ENCODE measurements at regions not wholly inside any gene's neighbourhood (a gene's known extent, or its start where the extent isn't known, plus 50 kb on each side); places are given as distances from the start of the nearest gene placed in this dataset.

GRCh38 chrX:67953658-67954057 lies 409.8 kb downstream of the AR start:
- Histone ChIP-seq H3T11ph (ENCODE audit: low read length) (no peak overlapping the region), H3K27ac (ENCODE audit: insufficient read length, low read depth, low read length) (no peak overlapping the region), H3K79me2 (ENCODE audit: insufficient read depth, low read length) (no peaks in the 10 kb centered on the region), H2BK20ac (ENCODE audit: low read depth, low read length, poor library complexity, severe bottlenecking) (no peak overlapping the region), H4K8ac (replicated peaks; ENCODE audit: insufficient read length, low read depth, low read length) (no peak overlapping the region), H3K4ac (ENCODE audit: low read depth, low read length) (no peak overlapping the region), H3K27me3 (ENCODE audit: insufficient read depth, low read length) (no peaks in the 10 kb centered on the region), H3K18ac (ENCODE audit: insufficient read length, low read depth, low read length) (no peak overlapping the region), H3K4me2 (ENCODE audit: insufficient read depth, insufficient read length, low read length) (no peak overlapping the region), H3K79me1 (ENCODE audit: insufficient read depth, low read depth, low read length, poor library complexity, severe bottlenecking) (no peaks in the 10 kb centered on the region), H2BK15ac (ENCODE audit: low read depth, low read length) (no peak overlapping the region), H2AFZ (ENCODE audit: low read length) (no peak overlapping the region), H2BK5ac (ENCODE audit: insufficient read length, low read length) (no peak overlapping the region), H3K56ac (ENCODE audit: insufficient read length, low read depth, low read length) (no peak overlapping the region), H3K14ac (ENCODE audit: insufficient read depth, low read length) (no peak overlapping the region), H4K20me1 (ENCODE audit: control insufficient read depth, insufficient read depth, insufficient read length) (no peaks in the 10 kb centered on the region), H3K23me2 (ENCODE audit: insufficient read length, low read depth, low read length, poor library complexity, severe bottlenecking) (no peaks in the 10 kb centered on the region), H3K4me1 (ENCODE audit: insufficient read depth, low read length) (no peaks in the 10 kb centered on the region), H2AK5ac (ENCODE audit: insufficient read length, low read length) (no peak overlapping the region), H4K91ac (ENCODE audit: insufficient read length, low read depth, low read length) (no peak overlapping the region), H2BK120ac (ENCODE audit: low read depth, low read length, poor library complexity, severe bottlenecking) (no peak overlapping the region), H4K5ac (ENCODE audit: insufficient read length, low read depth, low read length) (no peak overlapping the region), H3K9ac (ENCODE audit: extremely low read depth, insufficient read length, low read length) (no peak overlapping the region), H2BK12ac (ENCODE audit: insufficient read length, low read depth, low read length) (no peak overlapping the region), H3K9me3 (ENCODE audit: control insufficient read depth, low read depth, low read length) (peaks cover 36% of the 10 kb centered on the region), H3K23ac (ENCODE audit: insufficient read length, low read depth, low read length) (no peak overlapping the region)
- peaks cover 66 to 75% of the 10 kb centered on the region in 2 experiments for H3K9me3 Mint-ChIP-seq
- no peak overlapping the region for H3K4me3 Mint-ChIP-seq
- H3K27me3 Mint-ChIP-seq (ENCODE audit: low read depth), result no peaks in the 10 kb centered on the region; the same call in 1 of the 2 replicates
- no peak overlapping the region for H3K27ac Mint-ChIP-seq
- TF ChIP-seq CTCF (conservative IDR thresholded peaks at IDR 0.05), result no peak
- H3K36me3 Mint-ChIP-seq (ENCODE audit: insufficient read depth in 1 of 3, low read depth in 3 of 3), result no peaks in the 10 kb centered on the region; a peak in 2 of 7 replicates
- peaks cover 10 to 11% of the 10 kb centered on the region in 2 experiments for H3K4me1 Mint-ChIP-seq
- WGBS (ENCODE audit: extremely low coverage, insufficient read length, low lambda C conversion rate), result no CpG with 5 or more reads among the region's 2 CpGs
- no peak for DNase-seq

Data from H9 (cell line).